SJCRH30 (cell line): ENCODE measurements at regions not wholly inside any gene's neighbourhood (a gene's known extent, or its start where the extent isn't known, plus 50 kb on each side); places are given as distances from the start of the nearest gene placed in this dataset.

Experiments used
- DNase-seq, 2 experiments: peaks; one replicate each; pipeline ENCODE4 v3.0.0-alpha.2; 2015 to 2020
- H3K27ac ChIP-seq: fragments of 250-450 bp; sonication (Bioruptor Pico); 2 replicates; pipeline ENCODE4 v1.5.1; 2020; ENCODE audit warnings: mild to moderate bottlenecking, moderate library complexity
- H3K27me3 ChIP-seq: fragments of 250-450 bp; sonication (Bioruptor Pico); 2 replicates; pipeline ENCODE4 v1.5.1; 2020; ENCODE audit warnings: mild to moderate bottlenecking, moderate library complexity
- H3K36me3 ChIP-seq: fragments of 250-450 bp; sonication (Bioruptor Pico); 2 replicates; pipeline ENCODE4 v1.5.1; 2020; ENCODE audit warnings: mild to moderate bottlenecking, moderate library complexity
- H3K4me1 ChIP-seq: fragments of 250-450 bp; sonication (Bioruptor Pico); 2 replicates; pipeline ENCODE4 v1.5.1; 2020; ENCODE audit warnings: mild to moderate bottlenecking, moderate library complexity
- H3K4me3 ChIP-seq: fragments of 250-450 bp; sonication (Bioruptor Pico); 2 replicates; pipeline ENCODE4 v1.5.1; 2020; ENCODE audit warnings: mild to moderate bottlenecking, moderate library complexity
- H3K9me3 ChIP-seq: fragments of 250-450 bp; sonication (Bioruptor Pico); replicated peaks from 2 replicates; pipeline ENCODE4 v1.5.1; 2020; ENCODE audit warnings: mild to moderate bottlenecking, moderate library complexity

DNA sequence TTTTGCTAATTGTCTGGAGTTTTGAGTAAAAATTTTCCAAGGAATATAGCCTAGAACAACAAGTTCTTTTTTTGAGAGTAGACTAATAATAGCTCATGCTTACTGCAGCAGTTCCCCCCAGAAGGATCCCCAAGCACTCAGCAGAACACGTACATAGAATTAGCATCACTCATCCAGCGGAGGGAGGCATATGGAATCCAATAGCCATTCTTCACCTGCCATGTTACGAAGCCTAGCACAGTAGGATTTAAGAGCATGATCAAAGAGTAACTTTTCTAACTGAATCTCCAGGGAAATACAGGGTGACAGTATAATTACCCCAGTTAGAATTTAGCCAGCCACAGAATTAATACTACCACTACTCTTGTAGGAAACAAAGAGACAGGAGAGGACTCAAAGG is 511.7 kb upstream of the NOX3 start:
- Histone ChIP-seq H3K36me3 (no peaks in the 10 kb centered on the region), H3K9me3 (no peaks in the 10 kb centered on the region), H3K4me1 (no peaks in the 10 kb centered on the region), H3K27me3 (no peaks in the 10 kb centered on the region), H3K27ac (no peak overlapping the region), H3K4me3 (no peak overlapping the region)
- DNase-seq = no peak

- no peak overlapping the region for H3K4me3 ChIP-seq
- no peaks in the 10 kb centered on the region for H3K27me3 ChIP-seq
- no peak overlapping the region for H3K27ac ChIP-seq
- DNase-seq = no peak
- no peaks in the 10 kb centered on the region for H3K9me3 ChIP-seq
- no peaks in the 10 kb centered on the region for H3K36me3 ChIP-seq
- H3K4me1 ChIP-seq = no peaks in the 10 kb centered on the region
Observed at GRCh38 chr6:155964544-155964943, 508.9 kb upstream of the NOX3 start.

- no peaks in the 10 kb centered on the region for H3K36me3 ChIP-seq
Observed at GRCh38 chr6:155962276-155962675, 506.6 kb upstream of the NOX3 start.

DNA sequence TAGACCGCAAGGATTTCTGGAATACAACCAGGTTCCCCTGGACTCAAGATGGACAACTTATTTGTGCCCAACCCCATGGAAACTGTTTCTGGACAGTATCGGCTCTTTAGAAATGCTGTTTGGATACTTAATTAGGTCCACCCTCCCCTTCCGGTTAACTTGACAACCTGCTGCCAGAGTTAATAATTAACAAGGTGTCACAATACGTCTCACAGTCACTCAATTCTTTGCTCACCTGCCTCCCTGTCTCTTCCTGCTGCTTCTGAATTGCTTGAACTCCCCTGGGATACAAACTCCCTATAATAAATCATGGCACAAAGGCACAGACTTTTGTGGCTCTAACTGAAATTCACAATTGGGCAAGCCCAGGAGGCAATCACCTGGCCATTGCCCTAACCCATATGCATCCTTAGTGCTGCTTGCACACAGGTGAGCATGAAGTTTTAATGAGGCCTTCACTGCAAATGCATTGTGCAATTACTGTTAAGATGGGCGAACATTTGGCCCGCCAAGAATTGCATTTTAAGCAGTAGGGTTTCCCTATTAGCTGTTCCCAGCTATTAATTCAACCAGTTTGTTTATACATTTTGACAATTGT is 504.4 kb upstream of the NOX3 start:
- Histone ChIP-seq H3K4me3 (no peak overlapping the region), H3K27ac (no peak overlapping the region), H3K27me3 (no peaks in the 10 kb centered on the region), H3K4me1 (no peaks in the 10 kb centered on the region), H3K36me3 (no peaks in the 10 kb centered on the region), H3K9me3 (no peaks in the 10 kb centered on the region)
- DNase-seq = no peak

More at GRCh38 chr6:155962276-155962675, 506.6 kb upstream of the NOX3 start:
- Histone ChIP-seq H3K27me3 (no peaks in the 10 kb centered on the region), H3K27ac (no peak overlapping the region), H3K4me1 (no peaks in the 10 kb centered on the region), H3K4me3 (no peak overlapping the region), H3K9me3 (no peaks in the 10 kb centered on the region)
- no peak for DNase-seq

- Histone ChIP-seq H3K9me3 (no peaks in the 10 kb centered on the region), H3K4me3 (no peak overlapping the region), H3K36me3 (no peaks in the 10 kb centered on the region), H3K27me3 (no peaks in the 10 kb centered on the region), H3K27ac (no peak overlapping the region), H3K4me1 (no peaks in the 10 kb centered on the region)
- no peak for DNase-seq
Observed at GRCh38 chr6:155958550-155958949, 502.9 kb upstream of the NOX3 start.

GRCh38 chr6:155955038-155955437 is 499.4 kb upstream of the NOX3 start:
- no peak for DNase-seq
- H3K36me3 ChIP-seq = no peaks in the 10 kb centered on the region
- no peaks in the 10 kb centered on the region for H3K4me1 ChIP-seq
- no peak overlapping the region for H3K27ac ChIP-seq
- no peaks in the 10 kb centered on the region for H3K27me3 ChIP-seq
- H3K4me3 ChIP-seq = no peak overlapping the region
- H3K9me3 ChIP-seq = no peaks in the 10 kb centered on the region

- Histone ChIP-seq H3K4me1 (no peaks in the 10 kb centered on the region), H3K4me3 (no peak overlapping the region), H3K36me3 (no peaks in the 10 kb centered on the region), H3K27ac (no peak overlapping the region), H3K27me3 (no peaks in the 10 kb centered on the region), H3K9me3 (no peaks in the 10 kb centered on the region)
- no peak for DNase-seq
Observed at GRCh38 chr6:155954149-155954548, 498.5 kb upstream of the NOX3 start.

- Histone ChIP-seq H3K27me3 (no peaks in the 10 kb centered on the region), H3K4me1 (no peaks in the 10 kb centered on the region), H3K9me3 (no peaks in the 10 kb centered on the region), H3K36me3 (no peaks in the 10 kb centered on the region), H3K4me3 (no peak overlapping the region), H3K27ac (no peak overlapping the region)
- no peak for DNase-seq
Observed at GRCh38 chr6:155949256-155949655, 493.6 kb upstream of the NOX3 start.

DNA sequence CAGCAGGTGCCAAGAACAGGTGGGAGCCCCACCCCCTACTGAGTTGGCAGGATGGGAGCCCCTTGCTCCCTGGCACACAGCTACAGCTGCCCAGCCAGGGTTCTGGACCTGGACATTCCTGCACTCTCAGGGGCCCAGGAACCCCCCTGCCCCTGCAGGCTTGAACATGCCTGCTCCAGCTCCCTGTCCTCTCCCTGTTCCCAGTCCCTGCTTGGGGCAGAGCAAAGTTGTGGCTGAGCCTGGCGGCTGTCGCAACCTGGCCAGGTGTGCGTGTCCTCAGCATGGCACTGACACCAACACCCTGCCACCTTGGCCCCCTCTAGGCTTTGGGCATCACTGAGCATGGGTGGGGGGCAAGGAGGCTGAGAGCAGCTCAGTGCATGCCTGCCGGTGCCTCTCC is 491.2 kb upstream of the NOX3 start:
- no peaks in the 10 kb centered on the region for H3K9me3 ChIP-seq
- H3K36me3 ChIP-seq = no peaks in the 10 kb centered on the region
- no peaks in the 10 kb centered on the region for H3K27me3 ChIP-seq
- no peak for DNase-seq
- no peak overlapping the region for H3K4me3 ChIP-seq
- no peaks in the 10 kb centered on the region for H3K4me1 ChIP-seq
- no peak overlapping the region for H3K27ac ChIP-seq

DNA sequence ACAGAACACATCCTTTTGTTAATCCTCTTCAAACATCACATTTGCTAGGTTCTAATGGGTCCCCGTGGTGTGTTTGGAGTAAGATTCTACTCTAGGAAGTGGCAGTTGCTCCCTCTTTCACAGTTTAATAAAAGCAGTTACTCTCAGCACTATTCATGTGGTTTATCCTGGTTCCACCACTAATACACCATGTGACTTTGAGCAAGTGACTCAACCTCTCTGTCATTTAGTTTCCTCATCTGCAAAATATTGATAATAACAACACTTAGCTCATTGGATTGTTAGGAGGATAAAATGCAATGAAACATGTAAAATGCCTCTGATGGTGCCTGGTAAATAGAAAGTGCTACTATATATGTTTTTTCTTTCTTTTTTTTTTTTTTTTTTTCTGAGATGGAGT is 488.0 kb upstream of the NOX3 start:
- no peaks in the 10 kb centered on the region for H3K36me3 ChIP-seq
- no peaks in the 10 kb centered on the region for H3K27me3 ChIP-seq
- no peaks in the 10 kb centered on the region for H3K9me3 ChIP-seq
- no peak overlapping the region for H3K27ac ChIP-seq
- DNase-seq = no peak
- no peaks in the 10 kb centered on the region for H3K4me1 ChIP-seq
- no peak overlapping the region for H3K4me3 ChIP-seq

GRCh38 chr6:155939253-155939652 is 483.6 kb upstream of the NOX3 start:
- Histone ChIP-seq H3K27me3 (no peaks in the 10 kb centered on the region), H3K9me3 (no peaks in the 10 kb centered on the region), H3K27ac (no peak overlapping the region), H3K4me1 (no peaks in the 10 kb centered on the region), H3K36me3 (no peaks in the 10 kb centered on the region), H3K4me3 (no peak overlapping the region)
- no peak for DNase-seq

- Histone ChIP-seq H3K4me1 (no peaks in the 10 kb centered on the region), H3K36me3 (no peaks in the 10 kb centered on the region), H3K9me3 (no peaks in the 10 kb centered on the region), H3K27me3 (no peaks in the 10 kb centered on the region), H3K4me3 (no peak overlapping the region), H3K27ac (no peak overlapping the region)
- no peak for DNase-seq
Observed at GRCh38 chr6:155936551-155936950, 480.9 kb upstream of the NOX3 start.

DNA sequence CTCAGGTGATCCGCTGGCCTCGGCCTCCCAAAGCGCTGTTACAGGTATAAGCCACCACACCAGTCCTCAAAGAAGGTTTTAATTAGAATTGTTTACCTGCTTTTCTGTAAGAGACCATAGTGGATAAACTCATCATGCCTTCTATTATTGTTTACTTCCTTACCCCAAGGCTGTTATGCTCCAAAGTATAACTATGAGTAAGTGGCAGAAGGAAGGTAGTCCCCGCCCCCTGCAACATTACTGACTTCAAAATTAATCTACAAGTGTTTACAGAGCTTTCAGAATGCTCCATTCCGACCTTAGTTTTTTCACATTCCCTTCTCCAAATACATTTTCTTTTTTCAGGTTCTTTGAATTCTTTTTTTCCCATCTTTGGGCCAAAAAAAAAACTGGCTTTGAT is 480.5 kb upstream of the NOX3 start:
- Histone ChIP-seq H3K4me3 (no peak overlapping the region), H3K36me3 (no peaks in the 10 kb centered on the region), H3K27ac (no peak overlapping the region), H3K9me3 (no peaks in the 10 kb centered on the region), H3K27me3 (no peaks in the 10 kb centered on the region), H3K4me1 (no peaks in the 10 kb centered on the region)
- DNase-seq = no peak

GRCh38 chr6:155916846-155917624 is 461.4 kb upstream of the NOX3 start:
- no peak overlapping the region for H3K27ac ChIP-seq
- H3K36me3 ChIP-seq = no peaks in the 10 kb centered on the region
- DNase-seq = no peak
- no peaks in the 10 kb centered on the region for H3K9me3 ChIP-seq
- H3K27me3 ChIP-seq = no peaks in the 10 kb centered on the region
- no peaks in the 10 kb centered on the region for H3K4me1 ChIP-seq
- H3K4me3 ChIP-seq = no peak overlapping the region

- no peak overlapping the region for H3K4me3 ChIP-seq
- no peaks in the 10 kb centered on the region for H3K4me1 ChIP-seq
- no peaks in the 10 kb centered on the region for H3K36me3 ChIP-seq
- H3K27me3 ChIP-seq = no peaks in the 10 kb centered on the region
- H3K9me3 ChIP-seq = no peaks in the 10 kb centered on the region
- no peak overlapping the region for H3K27ac ChIP-seq
- no peak for DNase-seq
Observed at GRCh38 chr6:155915651-155916050, 460.0 kb upstream of the NOX3 start.

GRCh38 chr6:155913816-155914215 is 458.2 kb upstream of the NOX3 start:
- DNase-seq = no peak
- no peaks in the 10 kb centered on the region for H3K4me1 ChIP-seq
- no peaks in the 10 kb centered on the region for H3K9me3 ChIP-seq
- no peaks in the 10 kb centered on the region for H3K27me3 ChIP-seq
- no peaks in the 10 kb centered on the region for H3K36me3 ChIP-seq
- H3K4me3 ChIP-seq = no peak overlapping the region
- H3K27ac ChIP-seq = no peak overlapping the region
